ENCODE measurements at regions not wholly inside any gene's neighbourhood (a gene's known extent, or its start where the extent isn't known, plus 50 kb on each side); places are given as distances from the start of the nearest gene placed in this dataset.
"Not testable (repeated sequence)": the region's sequence is repeated elsewhere in the genome, so short reads cannot be mapped to it uniquely, and the experiment has no call there.

DNA sequence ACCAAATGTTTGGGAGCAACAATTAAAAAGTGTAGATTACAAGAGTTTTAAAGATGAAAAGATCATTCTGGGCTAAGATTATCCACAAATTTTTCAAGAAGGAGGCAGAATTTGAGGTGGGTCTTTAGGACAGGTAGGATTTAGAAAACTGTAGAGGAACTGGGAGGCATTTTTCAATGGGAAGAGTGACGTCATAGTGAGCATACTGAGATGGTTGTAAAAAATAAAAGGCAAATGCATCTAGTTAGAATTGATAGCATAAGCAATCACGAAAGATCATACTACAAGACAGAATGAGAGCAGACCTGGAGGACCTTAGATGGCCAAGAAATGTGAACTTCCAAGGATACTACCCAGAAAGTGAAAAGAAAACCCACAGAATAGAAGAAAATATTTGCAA lies 131.6 kb upstream of the G2E3 start:
- no peak for DNase-seq
- in situ Hi-C loops (cut with HindIII; ENCODE audit: low pct_ligation_motif_present, low pct_unique_long_range_greater_than_20kb, low sequenced_read_pairs), result no loop called here

DNA sequence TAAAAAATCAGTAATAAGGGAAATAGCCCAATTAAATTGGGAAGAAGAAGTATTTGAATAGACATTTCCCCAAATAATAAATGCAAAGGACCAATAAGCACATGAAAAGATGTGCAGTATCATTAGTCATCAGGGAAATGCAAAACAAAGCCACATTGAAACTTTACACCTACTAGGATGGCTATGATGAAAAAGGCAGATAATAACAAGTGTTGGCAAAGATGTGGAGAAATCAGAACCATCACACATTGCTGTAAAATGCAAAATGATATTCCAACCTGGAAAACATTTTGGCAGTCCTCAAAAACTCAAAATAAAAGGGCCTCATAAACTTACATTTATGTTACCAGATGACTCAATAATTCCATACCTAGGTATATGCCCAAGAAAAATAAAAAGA lies 131.1 kb upstream of the G2E3 start:
- DNase-seq, result no peak
- in situ Hi-C loops (cut with HindIII; ENCODE audit: low pct_ligation_motif_present, low pct_unique_long_range_greater_than_20kb, low sequenced_read_pairs), result no loop called here

DNA sequence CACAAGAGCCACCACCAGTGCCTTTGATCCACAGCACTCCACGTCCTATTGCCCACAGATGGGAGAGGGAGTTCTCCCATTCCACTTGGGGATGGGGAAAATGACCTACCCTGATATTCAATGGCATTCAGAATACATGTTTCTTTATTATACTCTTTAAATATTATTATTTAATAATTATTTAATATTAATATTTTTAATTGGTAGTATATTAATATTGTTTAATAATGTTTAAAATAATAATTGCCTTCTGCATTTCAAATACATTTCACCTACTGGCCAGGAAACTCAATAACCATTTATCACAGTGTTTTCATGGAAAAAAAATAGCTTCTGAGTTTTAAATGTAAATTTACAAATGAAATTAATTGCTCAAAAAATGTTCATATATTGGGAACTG lies 127.4 kb upstream of the G2E3 start:
- in situ Hi-C loops (cut with HindIII; ENCODE audit: low pct_ligation_motif_present, low pct_unique_long_range_greater_than_20kb, low sequenced_read_pairs), result no loop called here
- no peak for DNase-seq

DNA sequence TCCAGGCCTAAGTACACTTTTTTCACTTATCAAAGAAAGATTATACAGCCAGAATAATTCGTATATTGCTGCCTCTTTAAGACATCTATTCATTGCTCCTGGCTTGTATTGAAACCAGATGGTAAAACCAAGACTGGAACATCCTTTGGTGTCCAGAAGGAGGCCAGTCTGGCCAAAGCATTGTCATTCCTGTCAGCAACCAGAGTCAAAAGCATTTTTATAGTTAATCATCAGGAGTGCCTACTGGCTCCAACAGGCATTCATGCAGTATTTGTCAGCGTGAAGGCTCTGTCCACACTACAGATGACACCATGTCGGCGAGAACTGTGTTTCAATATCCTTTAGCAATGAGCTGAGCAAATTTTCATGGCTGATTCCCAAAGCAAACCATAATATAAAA lies 118.0 kb upstream of the G2E3 start:
- in situ Hi-C loops (cut with HindIII; ENCODE audit: low pct_ligation_motif_present, low pct_unique_long_range_greater_than_20kb, low sequenced_read_pairs), result no loop called here
- DNase-seq, result no peak

DNA sequence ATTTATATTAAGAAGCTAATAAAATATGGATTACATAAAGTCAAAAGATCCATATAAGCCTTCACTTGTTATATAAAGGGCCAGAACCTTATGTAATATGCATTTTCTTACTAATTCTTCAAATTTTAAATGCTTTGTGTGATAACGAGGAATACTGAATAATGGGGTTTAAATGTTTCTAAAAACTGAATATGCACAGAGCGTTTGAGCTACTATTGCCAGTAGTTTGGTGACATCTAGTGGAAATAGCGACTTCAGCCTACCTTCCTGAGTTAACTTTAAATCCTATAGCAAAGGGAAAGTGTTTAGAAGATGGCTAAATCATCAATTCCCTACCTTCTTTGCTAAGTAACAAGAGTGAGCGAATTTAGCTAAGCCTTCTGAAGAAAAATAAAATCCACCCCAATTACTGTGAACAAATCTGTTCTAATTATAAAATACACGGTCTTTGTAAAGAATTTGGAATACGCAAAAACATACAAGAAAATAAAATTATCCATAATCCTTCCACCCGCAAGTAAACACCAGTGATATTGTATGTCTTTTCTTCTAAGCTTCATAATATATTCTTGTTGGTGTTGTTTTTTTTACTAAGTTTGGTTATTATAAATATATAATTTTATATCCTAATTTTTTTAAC lies 115.5 kb upstream of the G2E3 start:
- in situ Hi-C loops (cut with HindIII; ENCODE audit: low pct_ligation_motif_present, low pct_unique_long_range_greater_than_20kb, low sequenced_read_pairs), result no loop called here
- peak; percentile 37 for DNase-seq

DNA sequence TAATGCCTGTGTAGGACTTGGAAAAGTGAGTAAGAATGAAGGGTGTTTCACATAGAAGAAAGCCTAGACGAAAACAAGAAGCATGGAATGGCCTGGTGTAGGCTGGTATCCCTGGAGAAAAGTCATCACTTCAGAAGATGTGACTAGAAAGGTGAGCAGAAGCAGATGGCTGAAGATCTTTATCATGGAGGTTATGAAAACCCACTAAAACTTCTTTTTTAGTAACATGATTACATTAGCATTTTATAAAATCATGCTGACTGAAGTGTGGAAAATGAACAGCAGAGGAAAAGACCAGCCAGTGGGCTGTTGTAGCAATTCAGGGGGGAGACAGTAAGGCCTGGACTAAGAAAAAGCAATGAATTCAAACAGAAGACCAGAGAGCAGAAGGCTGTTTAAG lies 114.5 kb upstream of the G2E3 start:
- in situ Hi-C loops (cut with HindIII; ENCODE audit: low pct_ligation_motif_present, low pct_unique_long_range_greater_than_20kb, low sequenced_read_pairs), result no loop called here
- no peak for DNase-seq

DNA sequence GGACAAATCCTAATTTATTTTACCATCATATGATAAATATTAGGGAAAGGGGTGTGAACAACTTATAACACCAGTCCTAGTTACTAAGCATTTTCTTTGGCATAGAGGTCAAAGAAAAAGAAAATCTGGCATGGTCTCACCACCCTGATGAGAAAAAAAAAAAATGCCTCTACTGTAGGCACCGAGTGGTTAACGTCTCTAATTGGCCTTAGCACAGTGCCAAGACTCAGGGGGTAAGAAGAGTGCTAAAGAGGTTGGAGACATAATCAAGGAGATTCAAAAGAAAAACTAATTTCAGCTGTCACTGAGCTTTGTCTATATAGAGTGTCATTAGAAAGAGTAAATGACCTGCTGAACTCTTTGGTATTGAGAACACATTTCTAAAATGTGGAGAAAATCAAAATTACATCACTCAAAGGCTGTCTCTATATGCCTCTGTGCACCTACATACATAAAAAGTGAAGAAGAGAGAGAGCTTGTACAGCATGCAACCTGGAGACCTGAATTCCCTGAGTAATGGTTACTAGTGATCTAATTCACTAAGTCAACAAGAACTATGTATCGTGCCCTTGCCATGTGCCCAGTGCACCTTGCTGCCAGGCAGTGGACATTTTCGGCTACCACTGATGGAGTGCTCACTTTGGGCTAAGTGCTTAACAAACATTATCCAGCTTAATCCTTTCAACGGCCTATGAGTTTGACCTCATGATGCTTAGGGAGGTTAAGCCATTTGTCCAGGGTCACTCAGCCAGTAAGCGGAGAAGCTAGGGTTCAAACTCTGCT lies 113.8 kb upstream of the G2E3 start:
- no peak for DNase-seq
- in situ Hi-C loops (cut with HindIII; ENCODE audit: low pct_ligation_motif_present, low pct_unique_long_range_greater_than_20kb, low sequenced_read_pairs), result no loop called here

DNA sequence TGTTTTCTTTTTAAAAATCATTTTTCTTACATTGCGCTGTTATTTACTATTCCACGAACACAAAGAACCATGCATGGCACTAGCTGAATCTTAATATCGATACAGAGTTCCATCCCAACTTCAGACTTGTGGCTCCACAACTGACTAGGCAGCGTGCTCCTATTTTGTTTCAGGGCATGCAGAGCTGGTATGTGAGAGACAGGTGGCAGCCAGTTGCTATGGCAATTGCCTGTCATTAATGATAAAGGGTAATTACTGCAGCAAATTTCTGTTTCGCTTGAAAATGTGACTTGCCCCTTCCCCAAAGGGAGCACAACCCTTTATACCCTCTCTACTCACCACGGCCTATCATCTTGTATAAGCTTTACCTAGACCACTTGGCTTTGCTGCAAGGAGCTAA lies 113.1 kb upstream of the G2E3 start:
- in situ Hi-C loops (cut with HindIII; ENCODE audit: low pct_ligation_motif_present, low pct_unique_long_range_greater_than_20kb, low sequenced_read_pairs), result no loop called here
- no peak for DNase-seq

DNA sequence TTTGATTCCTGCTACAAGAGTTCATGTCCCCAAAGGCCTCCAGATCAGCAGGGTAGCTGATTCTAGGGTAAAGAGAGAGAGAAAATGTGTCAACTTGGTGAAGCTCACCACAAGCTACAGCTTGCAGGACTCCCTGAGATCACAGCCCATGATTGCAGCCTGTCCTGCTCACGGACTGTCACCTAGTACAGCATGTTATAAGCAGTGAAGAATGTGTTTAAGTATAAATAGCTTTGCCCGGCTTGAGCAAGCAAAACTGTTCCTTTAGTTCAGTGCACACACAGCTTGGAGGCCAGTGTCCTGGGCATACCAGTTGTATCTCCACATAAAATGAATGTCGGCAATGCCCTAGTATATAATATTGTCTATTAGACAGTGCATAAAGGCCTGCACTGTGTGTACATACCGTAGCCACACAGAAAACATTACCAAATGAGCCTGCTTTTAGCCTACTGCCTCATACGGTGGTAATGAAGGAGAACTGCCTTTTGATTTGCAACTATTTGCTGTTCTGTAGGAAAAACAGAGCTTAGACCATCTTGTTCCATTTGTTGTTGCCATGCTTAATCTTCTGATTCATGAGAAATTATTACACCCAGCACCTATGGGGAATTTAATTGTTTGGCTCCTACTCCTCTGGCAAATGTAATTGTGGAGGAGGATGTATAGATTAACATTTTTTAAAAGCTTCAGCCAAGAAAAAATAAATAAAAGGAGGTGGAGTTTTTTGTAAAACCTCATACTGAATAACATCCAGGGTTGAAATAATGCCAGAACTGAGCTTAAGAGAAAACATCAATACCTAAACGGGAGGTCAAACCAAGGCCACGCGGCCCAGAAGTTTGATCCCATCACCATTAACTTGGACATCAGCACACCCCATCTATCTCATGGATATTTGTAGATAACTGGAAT lies 108.1 kb upstream of the G2E3 start:
- no peak for DNase-seq
- in situ Hi-C loops (cut with HindIII; ENCODE audit: low pct_ligation_motif_present, low pct_unique_long_range_greater_than_20kb, low sequenced_read_pairs), result no loop called here

DNA sequence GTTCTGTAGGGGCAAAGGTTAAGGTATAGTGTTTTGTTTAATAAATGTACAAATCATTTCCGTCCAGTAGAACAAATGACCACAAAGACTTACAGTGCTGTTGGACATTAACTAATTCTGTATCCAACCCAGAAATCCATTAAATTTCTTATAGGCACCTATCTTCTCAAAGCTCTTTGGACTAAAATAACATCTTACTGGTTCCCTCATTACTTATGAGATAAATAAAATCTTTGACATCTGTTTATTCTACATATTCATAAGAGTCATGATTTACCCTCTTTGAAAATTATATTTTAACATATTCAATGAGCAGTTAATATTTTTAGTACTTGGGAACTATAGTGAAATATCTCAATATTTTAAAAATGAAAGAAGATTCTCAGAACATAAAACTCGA lies 102.7 kb upstream of the G2E3 start:
- in situ Hi-C loops (cut with HindIII; ENCODE audit: low pct_ligation_motif_present, low pct_unique_long_range_greater_than_20kb, low sequenced_read_pairs), result no loop called here
- DNase-seq, result no peak

DNA sequence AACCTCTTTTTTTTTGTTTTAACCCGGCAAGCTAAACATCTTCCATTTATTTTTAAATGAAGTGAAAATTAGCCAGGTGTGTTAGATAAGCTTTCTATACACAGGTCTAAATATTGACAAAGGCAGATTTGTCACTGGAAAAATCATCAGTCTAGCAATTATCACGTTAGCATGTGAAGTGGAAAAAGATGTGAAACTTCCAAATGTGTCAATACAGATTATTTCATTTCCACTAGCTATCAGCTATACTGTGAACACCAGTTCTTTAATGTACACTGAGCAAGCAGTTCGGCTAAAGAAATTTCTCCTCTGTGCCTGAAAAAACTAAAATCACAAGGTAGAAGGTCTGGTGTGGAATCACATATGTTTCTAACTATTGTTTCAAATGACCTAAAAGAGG lies 96.6 kb upstream of the G2E3 start:
- no peak for DNase-seq
- in situ Hi-C loops (cut with HindIII; ENCODE audit: low pct_ligation_motif_present, low pct_unique_long_range_greater_than_20kb, low sequenced_read_pairs), result no loop called here

DNA sequence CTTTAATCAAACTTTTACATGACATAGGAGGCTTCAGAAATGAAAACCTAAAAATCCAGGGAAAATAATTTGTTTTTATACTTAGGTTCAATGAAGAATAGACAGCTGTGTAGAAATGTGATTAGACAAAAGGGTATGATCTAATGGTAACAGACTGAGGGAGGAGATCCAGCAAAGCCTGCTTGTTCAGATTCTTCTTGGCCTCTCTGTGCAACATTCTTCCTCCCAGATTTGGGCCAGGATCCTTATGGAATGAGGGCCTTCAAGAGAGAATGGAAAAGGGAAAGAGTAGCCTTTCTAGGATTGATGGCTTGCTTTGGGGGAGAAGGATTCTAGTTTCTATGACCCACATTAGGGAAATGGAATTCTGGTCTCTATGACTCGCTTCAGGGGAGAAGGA lies 94.5 kb upstream of the G2E3 start:
- DNase-seq, result no peak
- in situ Hi-C loops (cut with HindIII; ENCODE audit: low pct_ligation_motif_present, low pct_unique_long_range_greater_than_20kb, low sequenced_read_pairs), result no loop called here

DNA sequence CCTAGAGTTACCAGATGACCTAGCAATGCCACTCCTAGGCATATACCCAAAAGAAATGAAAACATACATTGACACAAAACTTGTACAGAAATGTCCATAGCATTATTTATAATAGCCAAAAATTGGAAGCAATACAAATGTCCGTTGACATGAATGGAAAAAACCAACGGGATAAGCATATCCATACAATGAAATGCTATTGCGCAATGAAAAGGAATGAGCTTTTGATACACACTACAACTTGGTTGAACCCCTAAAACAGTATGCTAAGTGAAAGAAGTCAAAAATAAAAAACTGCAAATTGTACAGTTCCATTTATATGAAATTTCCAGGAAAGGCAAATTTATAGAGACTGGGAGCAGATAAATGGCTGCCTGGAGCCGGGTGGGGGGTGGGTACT lies 90.6 kb upstream of the G2E3 start:
- no peak for DNase-seq
- in situ Hi-C loops (cut with HindIII; ENCODE audit: low pct_ligation_motif_present, low pct_unique_long_range_greater_than_20kb, low sequenced_read_pairs), result no loop called here

DNA sequence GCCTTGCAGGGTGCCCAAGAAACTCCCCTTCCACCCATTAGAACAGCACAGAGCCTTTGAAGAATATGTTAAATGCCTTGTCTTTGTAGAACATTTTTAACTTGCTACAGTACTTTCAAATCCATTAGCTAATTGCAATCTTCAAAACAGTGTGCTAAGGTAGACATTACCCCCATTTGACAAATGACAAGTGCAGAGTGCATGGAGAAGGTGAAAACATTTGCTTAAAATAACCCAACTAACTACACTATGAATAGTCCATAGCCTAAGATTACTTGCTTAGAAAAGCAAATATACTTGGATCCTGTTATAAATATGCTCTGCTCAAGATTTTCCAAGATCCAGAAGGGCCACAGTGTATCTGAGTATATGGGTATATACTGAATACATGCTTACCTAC lies 87.0 kb upstream of the G2E3 start:
- DNase-seq, result no peak
- in situ Hi-C loops (cut with HindIII; ENCODE audit: low pct_ligation_motif_present, low pct_unique_long_range_greater_than_20kb, low sequenced_read_pairs), result no loop called here

DNA sequence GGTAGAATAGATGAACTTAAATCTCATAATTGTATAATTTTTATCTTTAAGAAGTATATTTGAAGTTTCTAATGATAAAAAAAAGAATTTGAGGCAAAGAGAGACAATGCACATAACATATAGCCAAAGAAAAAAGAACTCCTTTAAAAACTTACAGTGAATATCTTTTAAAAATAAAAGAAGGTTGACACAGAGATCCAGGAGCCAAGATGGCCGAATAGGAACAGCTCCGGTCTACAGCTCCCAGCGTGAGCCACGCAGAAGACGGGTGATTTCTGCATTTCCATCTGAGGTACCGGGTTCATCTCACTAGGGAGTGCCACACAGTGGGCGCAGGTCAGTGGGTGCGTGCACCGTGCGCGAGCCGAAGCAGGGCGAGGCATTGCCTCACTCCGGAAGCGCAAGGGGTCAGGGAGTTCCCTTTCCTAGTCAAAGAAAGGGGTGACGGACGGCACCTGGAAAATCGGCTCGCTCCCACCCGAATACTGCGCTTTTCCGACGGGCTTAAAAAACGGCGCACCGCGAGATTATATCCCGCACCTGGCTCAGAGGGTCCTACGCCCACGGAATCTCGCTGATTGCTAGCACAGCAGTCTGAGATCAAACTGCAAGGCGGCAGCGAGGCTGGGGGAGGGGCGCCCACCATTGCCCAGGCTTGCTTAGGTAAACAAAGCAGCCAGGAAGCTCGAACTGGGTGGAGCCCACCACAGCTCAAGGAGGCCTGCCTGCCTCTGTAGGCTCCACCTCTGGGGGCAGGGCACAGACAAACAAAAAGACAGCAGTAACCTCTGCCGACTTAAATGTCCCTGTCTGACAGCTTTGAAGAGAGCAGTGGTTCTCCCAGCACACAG lies 84.9 kb upstream of the G2E3 start:
- DNase-seq; in situ Hi-C loops (cut with HindIII; ENCODE audit: low pct_ligation_motif_present, low pct_unique_long_range_greater_than_20kb, low sequenced_read_pairs): not testable (repeated sequence)

DNA sequence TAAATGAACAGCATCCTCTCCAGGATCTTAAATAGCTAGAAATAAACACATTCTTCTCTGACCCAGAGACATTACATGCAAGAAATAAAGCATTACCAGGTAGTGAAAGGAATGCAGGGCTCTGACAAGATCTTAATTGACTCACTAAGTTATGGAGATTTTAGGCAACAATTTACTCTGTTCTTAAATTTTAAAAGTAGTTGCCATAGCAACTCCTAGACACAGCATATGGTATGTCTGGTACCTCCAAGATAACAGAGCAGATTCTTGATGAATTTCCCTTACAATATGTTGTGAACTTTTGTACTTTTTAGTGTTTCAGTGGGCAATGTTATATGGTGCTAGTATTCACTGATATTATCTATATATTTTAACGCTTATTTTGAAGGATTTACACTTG lies 76.7 kb upstream of the G2E3 start:
- in situ Hi-C loops (cut with HindIII; ENCODE audit: low pct_ligation_motif_present, low pct_unique_long_range_greater_than_20kb, low sequenced_read_pairs), result no loop called here
- DNase-seq, result no peak

DNA sequence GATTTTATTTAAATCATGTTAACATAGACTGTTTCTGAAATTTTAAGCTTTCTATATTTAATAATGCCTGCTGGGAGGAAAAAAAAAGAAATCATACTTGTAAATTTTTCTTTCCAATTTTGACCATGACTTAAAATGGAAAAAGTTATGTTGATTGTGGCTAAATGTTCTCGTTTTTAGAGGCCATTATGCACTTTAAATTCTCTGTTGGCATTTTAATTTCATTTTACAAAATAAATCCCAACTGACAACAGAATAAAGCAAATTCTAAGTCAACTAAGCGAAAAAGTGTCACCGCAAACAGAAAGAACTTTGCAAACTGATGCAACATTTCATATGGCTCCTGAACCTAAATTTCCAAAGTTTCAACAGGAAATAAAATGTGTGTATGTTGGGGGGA lies 74.8 kb upstream of the G2E3 start:
- no peak for DNase-seq
- in situ Hi-C loops (cut with HindIII; ENCODE audit: low pct_ligation_motif_present, low pct_unique_long_range_greater_than_20kb, low sequenced_read_pairs), result no loop called here

DNA sequence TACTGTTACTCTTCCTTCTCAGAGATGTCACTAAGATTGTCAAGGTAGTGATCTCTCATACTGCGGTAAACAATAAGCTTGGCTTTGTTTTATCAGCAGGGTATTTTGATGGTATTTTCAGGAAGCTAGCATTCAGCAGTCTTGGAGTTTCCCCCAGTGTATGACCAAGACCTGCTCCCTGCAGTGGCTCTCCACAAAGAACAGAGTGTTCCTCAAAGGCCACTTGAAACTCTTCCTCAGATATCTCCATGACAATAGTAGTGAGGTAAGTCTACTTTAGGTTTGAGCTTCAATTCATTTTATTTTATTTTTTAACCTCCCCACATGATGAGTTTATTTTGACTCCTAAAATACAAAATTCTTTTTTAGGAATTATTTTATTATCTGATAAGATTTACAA lies 74.0 kb upstream of the G2E3 start:
- in situ Hi-C loops (cut with HindIII; ENCODE audit: low pct_ligation_motif_present, low pct_unique_long_range_greater_than_20kb, low sequenced_read_pairs), result no loop called here
- DNase-seq, result no peak

DNA sequence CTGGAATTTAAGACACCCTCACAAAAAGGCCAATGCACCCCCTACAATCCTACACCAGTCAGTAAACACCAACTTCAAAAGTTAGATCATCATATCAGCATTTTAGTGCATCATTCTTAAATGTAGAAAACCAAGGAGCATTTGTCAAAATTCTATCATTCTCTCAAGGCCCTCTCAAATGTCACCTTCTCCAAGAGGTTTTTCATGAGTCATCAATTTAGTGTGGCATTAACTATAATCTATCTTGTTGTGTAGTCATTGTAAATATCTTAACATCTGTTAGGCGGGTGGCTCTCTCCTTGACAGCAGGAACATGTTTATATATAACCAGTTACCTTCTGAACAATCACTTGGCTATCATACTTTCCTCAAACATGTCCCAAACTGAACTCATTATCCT lies 62.1 kb upstream of the G2E3 start:
- no peak for DNase-seq
- in situ Hi-C loops (cut with HindIII; ENCODE audit: low pct_ligation_motif_present, low pct_unique_long_range_greater_than_20kb, low sequenced_read_pairs), result no loop called here
